Right kidney (tissue), 1 donor: ENCODE measurements at regions not wholly inside any gene's neighbourhood (a gene's known extent, or its start where the extent isn't known, plus 50 kb on each side); places are given as distances from the start of the nearest gene placed in this dataset.

Experiments
- DNase-seq: peaks from one replicate; pipeline ENCODE4 v3.0.0-alpha.2; 2016

DNA sequence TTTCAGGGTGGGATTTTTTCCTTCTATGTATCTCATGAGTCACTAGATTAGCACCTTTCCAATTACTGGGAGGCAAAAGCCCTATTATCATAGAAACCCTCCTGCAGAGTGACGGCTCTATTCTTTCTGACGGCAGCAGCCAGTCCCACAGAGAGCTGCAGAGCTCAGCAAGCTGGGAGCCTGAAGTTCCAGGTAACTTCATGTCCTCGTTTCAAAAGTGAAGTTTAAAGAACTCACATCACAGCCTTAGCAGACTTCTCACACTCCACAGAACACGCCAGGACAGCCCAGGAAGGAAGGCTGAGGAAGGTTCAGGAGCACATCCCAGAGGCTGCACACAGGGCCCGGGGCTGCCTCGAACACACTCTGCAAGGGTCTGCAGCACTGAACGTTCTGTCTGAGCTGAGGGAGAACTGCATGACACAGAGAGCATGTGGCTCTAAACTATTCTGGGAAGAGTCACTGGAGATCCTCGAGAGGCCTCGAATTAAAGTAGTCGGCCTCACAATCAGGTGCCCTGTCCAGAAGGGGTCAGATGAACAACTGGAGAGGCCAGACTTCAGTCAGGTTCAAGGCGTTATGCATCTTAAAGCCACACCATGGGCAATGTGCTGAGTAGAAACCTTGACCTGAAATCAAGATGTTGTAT lies 104.2 kb upstream of the DRD2 start:
- DNase-seq, result no peak

DNA sequence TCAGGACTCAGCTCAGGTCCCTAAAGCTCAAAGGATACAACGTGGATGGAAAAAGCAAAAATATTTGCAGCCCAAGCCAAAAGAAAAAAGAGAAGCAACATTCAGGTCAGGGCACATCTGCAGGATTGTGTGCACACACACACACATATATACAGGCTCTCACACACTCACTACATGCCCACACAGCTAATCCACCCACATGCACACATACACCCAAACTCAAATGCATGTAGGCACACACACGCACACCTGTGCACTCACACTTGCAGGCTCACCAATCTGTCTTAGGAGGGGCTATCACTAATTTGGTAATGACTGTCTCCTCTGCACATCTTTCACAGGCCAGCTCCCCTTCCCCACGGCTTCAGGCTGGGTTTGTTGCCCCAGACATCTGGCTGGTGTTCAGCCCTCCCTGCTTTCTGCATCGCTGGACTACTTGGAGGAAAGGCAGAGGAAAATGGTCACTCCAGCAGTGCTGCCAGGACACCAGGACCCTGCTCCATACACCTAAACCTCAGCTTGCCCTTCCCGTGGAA lies 103.6 kb upstream of the DRD2 start:
- no peak for DNase-seq

DNA sequence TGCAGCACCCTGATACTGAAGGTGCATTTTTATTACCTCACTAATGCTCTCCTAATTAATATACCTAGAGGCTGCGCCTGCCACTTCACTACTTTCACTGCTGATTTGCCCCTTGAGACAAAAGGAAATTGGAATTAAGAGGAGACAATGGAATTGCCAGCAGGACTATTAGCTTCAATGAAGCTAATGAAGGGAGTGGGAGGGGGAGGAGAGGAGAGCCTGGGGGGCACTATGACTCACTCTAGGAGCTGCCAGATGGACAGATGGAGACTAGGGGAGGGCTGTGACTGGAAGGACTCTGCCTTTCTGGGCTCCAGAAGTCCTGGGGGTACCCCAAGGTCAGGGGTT lies 102.8 kb upstream of the DRD2 start:
- DNase-seq, result no peak

DNA sequence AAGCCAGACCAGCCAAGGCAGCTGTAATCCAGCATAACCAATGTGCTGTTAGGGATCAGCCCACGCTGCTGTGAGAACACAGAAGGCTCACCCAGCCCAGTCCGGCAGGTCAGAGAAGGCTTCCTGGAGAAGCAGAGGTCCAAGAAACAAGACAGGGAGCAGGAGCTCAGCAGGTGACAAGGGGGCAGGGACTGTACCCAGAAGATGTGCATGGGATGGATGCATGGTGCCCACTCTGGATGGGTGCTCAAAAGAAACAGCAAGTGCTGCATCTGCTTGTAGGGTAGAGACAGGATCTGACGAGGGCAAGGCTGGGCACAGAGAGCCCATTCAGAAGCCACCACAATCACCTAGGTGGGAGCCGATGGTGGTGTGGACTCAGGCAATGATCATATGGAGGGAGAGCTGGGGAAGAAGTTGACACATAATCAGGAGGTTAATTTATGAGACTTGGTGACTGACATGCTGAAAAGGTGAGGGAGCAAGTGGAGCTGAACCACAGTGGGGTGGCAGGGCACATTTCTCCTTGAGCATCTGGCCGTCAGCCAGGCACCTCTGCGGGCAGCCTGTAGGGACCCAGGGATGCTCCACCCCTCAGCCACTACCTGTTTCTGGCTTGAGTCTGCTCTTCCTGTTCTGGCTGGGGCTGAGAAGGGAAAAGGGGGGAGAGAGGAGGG lies 102.3 kb upstream of the DRD2 start:
- no peak for DNase-seq

DNA sequence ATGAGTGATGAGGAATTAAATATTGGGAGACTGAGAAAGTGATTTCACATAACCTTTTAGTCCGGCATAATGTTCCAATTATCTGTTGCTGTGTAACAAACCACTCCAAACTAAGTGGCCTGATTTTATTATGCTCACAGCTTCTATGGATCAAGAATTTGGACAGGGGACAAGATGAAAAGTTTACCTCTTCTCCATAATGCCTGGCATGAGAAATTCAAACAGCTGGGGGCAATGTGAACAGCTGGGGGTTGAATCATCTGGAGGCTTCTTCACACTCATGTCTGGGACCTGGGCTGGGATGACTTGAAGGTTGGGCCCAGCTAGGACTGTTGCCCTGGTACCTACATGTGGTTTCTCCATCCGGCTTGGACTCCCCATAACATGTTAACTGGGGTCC lies 99.4 kb upstream of the DRD2 start:
- DNase-seq, result no peak

DNA sequence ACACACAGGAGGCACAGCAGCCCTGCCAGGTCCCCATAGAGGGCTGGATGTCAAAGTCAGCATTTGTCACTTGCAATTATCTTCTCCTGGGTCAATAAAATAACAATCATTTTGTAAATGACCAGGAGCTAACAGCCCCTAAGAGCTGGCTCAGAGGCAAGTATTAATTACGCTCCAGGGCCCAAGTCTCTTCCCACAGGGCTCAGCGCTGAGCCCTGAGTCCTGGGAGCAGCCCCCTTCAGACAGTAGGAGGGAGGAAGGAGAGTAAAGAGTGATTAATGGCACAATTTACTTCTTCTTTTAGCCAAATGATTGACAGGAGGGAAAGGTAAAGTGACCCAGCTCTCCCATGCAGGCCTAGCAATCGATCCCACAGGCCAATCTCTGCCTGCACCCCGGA lies 99.0 kb upstream of the DRD2 start:
- no peak for DNase-seq

DNA sequence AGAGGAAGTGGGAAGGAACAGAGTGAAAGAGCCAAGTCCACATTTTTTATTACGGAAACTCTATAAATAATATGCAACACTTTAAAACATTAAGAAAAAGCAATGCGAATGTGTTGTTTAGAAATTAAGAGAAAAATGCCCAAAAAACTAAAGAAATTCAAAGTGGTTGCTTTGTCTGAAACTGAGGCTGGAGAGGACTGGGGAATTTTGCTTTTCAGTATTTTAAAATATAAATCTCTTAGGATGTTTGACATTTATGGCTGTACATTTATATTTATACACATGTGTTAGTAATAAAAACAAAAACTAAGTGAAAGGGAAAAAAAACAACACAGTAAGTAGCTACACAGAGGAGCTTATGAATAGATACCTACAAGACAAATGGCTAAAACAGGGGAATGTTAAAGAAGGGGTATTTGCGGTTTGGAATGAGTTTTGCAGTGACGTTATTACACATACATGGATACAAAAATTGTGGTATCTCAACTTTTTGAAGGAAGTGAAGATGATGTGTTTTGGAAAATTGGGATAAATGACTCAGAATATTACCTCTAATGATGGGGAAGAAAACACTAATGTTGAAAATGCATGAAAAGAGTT lies 97.0 kb upstream of the DRD2 start:
- DNase-seq, result no peak

DNA sequence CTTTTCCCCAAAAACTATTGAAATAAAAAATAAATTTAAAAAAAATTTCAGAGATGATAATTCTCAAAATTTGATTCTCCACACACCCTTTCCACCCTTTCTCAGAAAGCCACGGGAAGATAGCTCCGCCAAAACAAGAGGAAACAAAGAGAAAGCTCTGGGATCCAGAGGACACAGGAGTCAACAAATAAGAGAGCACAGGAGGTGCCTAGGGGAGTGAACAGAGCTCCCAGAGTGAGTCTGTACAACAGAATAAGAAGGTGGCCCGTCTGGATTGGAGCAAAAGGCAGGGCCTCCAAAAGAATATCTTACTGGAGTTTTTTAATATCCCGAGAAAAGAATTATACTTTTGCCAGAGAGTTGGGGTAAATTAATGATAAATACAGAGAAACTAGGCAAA lies 96.3 kb upstream of the DRD2 start:
- DNase-seq, result no peak

DNA sequence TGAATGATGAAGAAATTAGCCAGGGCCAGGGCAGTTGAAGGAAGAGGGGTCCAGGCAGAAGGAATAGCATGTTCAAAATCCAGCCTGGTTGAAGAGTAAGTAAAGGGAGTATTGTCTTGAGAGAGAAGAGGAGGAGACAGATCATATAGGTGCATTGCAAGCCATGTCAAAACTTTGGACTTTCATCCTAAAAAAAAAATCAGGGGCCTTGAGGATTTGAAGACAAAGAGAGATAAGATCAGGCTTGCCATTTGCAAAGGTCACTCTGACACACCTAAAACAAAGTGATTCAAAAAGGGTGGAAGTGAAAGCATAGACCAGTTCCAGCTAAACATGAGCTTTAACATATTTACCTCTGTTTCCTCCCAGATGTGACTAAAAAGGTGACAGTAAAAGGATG lies 95.7 kb upstream of the DRD2 start:
- DNase-seq, result no peak

DNA sequence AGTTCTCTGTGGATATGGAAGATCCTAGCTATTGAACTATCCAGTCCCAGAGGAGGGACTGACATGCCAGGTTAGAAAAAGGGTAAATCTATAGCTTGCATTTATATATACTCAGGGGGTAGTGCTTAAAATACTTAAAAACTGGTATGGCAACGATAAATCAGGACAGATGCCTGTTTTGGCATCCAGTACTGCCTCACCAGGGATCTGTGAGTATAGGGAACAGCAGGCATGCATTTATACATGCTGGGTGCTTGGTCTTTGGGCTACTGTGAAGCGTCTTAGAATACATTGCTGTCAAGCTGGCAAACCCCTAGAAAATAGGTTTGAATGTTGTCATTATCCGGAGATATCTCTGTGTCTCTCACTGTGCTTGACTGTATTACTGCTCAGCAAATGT lies 94.2 kb upstream of the DRD2 start:
- DNase-seq, result no peak

DNA sequence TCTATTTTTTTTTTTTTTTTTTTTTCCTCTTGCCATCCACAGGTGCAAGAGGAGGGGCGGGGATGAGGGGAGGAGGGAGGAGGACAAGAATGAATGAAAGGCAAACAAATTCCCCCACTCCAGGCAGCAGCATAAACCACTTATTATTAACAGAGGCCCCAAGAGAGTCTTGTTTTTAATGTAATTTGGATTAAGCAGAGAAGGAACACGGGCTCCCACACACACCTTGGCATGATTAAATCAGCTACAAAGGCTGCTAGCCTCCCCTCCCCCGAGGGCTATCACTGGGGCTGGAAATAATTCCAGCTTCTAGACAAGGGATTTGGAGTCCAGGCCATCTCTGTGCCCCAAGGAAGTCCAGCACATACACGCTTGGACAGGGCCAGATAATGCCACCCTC lies 93.4 kb upstream of the DRD2 start:
- no peak for DNase-seq

DNA sequence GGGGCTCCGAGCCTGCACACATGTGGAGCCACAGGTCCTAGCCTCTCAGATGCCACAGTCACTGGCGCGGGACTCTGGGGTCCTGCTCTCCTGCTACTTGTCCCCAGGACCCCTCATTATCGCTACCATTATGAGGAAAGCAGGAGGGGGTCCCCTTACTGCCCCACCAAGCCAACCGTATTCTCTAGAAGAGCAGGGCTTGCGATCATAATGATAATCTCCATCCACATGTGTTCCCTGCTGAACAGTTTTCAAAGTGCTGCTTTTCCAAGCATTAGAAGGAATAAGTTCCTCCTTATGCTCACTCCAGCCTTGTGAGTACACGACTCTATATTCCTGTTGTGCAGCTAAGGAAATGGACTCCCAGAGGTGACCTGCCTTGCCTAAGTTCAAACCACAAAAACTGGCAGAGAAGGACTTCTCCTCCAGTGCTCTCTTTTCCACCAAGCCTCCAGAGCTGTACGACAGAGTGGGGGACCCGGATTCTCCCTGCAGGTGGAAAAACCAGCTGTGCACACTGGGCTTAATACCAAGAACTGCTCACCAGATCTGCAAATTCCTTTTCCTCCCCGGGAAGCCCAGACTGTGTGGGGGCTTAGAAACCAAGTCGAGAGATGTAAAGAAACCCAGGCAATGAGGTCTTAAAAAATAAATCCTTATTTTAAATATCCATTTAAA lies 92.8 kb upstream of the DRD2 start:
- no peak for DNase-seq

DNA sequence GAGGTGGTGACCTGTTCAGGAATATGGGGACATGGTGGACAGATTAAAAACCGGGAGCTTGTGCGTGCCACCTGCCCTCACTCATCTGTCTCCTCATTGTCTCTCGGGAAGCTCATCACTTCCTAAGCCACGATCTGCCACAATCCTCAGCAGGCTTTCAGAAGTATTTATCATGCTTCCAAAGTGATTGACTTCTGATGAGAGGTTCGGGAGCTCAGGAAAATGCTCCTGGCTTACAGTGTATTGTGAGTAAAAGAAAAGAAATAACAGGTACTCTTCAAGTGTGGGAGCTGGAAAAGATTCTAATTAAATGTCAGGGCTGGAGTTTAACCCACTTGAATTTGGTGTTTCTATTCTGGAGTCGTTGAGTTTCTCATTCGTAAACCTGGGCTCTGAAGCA lies 91.9 kb upstream of the DRD2 start:
- DNase-seq, result no peak

DNA sequence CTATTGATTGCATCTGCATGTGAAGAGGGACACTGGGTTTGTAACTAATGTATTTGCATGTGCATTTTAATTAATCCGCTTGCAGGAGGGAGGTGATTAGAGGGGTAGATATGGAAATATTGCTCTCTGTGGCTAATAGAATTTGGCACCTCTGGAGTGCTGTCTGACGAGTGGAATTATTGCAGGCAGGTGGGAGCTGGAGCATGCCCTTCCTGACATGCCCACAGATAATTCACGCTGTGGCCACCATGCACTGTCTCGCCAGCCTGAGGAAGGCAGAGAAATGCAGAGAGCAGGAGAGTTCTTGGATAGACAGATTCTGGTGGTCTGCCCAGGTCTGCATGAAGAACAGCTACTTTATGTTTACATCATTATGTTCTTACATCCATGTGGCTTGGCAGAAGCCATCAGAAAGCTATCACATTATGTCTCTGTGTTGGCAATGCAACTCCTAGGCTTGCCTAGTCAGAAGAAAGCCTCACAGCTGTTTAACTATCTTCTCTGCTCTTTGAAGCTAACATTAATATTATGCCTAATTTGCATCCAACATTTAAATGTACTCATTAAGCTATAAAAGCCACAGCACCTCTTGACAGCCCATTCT lies 89.4 kb upstream of the DRD2 start:
- no peak for DNase-seq

DNA sequence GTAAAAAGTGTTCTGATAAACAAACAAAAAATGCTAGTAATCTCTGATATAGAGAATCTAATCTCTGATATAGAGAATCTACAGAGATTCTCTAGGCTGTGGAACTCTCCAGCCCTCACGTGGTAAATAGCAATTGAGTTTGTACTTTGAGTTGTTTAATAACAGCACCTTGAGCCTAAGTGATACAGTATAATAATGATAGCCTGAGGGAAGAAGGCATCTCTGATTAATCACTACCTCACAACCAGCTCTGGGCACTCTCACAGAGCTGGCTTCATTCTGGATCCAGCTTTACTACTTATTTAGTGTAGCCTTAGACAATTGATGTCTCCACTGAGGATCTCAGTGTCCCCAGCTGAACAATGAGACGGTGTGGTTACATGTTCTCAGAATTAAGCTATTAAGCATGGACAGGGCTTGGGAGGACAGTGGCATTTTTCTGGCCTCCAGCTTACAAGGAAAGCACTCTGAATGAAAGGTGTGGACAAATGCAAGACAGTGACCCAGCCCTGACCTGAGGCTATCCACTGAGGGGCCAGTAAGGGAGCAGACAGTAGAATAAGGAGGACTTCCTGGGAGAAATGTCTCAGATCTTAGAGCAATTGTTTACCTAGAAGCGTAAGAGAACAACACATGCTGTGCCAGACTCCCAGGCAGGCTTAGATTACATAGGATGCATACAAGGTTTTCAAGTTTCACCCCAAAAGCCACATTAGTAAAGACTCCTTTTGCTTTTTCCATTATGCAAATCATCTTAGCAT lies 88.7 kb upstream of the DRD2 start:
- no peak for DNase-seq

DNA sequence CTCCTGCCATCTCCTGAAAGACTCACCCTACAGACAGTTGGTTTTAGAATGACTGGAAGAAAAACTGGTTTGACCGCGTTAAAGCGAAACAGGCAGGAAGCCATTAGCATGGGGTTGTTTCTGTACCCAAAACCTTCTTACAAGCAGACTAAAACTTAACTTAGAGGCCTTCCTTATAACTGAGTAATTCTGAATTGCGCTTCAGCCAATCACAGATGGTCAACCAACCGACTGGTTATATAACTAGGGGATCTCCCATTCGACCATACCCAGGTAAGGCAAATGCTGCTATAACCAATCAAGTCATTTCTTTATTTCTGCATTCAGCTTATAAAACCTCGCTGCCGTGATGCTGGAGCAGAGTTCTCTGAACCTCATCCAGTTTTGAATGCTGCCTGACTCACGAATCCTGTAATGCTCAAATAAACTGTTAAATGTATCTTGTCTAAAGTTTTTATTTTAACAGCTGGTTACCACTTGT lies 87.8 kb upstream of the DRD2 start:
- no peak for DNase-seq

DNA sequence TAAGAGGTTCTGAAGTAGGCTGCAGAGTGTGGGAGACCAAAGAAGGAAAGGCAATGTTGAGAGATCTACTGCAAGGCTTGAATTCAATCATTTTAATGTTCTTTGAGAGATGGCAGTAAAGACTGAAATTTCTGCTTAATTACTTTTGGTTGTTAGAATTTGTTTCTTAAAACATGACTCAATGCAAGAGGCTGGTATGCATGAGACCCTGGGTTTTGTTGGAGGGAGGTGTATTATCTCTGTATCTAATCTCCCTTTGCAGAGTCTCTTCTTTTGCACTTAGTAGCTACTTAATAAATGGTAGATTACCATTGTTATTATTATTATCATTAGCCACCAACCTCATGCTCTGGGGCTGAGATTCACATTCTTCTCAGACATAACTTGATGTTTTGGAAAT lies 87.4 kb upstream of the DRD2 start:
- DNase-seq, result no peak

DNA sequence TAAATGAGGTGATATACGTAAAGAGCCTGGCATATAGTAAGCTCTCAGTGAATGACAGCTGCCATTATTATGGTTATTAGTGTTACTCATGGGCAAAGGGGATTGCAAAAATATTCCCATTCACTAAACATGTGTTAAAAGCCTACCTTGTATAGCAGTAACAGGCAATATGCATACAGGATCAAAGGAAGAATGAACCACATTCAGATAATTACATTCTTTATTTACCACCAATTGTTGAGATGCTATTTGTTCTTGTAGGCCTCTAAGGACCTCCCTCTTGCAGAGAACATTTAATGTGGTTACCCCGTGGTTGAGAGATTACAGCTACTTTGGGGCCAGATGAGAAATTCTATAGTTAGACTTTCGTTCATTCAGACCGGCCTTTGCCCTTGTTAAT lies 82.7 kb upstream of the DRD2 start:
- no peak for DNase-seq

DNA sequence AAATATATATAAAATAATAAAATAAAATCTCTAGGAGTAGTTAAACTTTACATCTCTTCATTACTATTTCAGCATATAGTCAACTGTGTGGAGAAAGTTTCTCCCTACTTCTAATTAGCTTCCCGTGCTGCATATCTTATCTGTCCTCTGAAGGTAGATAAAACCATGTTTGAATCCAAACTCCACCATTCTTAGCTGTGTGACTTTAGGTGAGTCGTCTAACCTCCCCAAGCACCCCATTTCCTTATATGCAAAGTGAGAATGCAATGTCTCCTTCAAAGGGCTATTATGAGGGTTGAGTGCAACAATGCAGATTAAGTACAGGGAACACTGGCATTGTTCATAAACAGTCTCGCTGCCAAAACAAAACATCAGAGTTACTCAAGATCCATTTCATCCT lies 80.8 kb upstream of the DRD2 start:
- no peak for DNase-seq

DNA sequence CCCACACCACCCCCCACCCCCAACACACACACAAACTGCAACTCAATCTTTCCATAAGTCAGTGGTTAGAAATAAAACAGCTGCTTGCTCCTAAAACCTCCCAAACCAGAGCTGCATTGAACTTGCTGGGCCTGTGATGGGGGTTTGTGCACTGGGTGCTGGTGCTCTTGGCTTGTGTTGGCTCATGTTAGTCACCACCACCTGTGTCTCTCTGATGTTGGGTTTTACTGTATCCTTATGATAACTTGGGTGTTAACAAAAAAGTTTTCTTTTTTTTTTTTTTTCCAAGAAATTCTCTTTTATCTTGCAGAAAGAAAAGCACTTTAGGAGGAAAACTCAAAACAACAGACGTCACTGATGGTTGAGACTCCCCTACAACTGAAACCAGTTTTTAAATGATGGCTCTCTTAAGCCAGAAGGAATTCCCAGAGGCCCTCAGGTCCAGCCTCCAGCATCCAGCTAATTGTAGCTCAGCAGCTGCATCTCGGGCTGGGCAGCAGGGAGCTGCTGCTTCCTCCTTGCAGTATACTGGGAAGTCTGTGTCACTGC lies 79.9 kb upstream of the DRD2 start:
- no peak for DNase-seq

DNA sequence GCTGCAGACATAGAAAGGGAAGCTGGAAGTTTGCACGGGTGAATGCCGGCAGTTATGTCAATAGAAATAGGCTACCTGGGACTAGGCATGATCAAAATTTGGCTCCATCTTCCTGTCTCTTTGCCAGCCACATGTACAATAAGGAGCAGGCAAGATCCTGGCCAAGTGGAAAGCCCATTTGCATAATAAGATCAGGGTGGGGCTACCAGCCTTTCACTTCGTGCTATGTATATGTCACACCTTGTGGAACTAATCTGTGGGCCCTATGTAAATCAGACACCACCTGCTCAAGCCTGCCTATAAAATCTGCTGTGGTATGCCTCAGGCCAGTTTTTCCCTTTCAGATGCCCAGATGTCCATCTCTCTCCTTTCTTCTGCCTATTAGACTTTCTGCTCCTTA lies 79.3 kb upstream of the DRD2 start:
- DNase-seq, result no peak

DNA sequence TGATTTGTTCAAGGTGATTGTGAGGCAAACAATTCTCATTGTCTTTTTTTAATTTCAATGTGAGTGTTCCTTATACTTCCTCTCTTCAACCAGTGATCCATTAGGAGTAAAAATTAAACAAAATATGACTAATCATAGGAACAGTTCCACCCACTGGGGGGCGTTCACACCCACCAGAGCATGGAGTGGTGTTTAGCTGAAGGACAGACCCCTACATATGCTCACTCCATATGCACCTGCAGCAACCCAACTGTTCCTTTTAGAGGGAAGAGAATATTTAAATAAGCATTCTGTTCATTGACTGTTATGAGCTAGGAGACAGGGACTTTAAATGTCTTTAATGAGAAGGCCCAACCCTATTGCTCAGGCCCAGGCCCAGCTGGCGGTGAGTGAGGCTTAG lies 78.7 kb upstream of the DRD2 start:
- no peak for DNase-seq
